CD14-positive monocyte (primary cell): ENCODE measurements at regions not wholly inside any gene's neighbourhood (a gene's known extent, or its start where the extent isn't known, plus 50 kb on each side); places are given as distances from the start of the nearest gene placed in this dataset.

Experiments used
- DNase-seq, 3 donors: peaks; one replicate each; pipeline ENCODE4 v3.0.0-alpha.2; 2011 to 2022
- H2AFZ ChIP-seq: 2 replicates; pipeline ENCODE4 v1.6.0; 2012; ENCODE audit warnings: mild to moderate bottlenecking, low read depth, low read length, inconsistent platforms; ENCODE audit not compliant: insufficient read depth, poor library complexity, severe bottlenecking
- H3K27ac ChIP-seq, 2 donors: 1 replicate in 1 of 2; 2 replicates in 1 of 2; pipeline ENCODE4 v1.5.1; 2012 to 2013; ENCODE audit warnings: low read length in 2 of 2, control low read depth in 1 of 2, inconsistent platforms in 1 of 2, low read depth in 1 of 2, mild to moderate bottlenecking in 1 of 2
- H3K27me3 ChIP-seq, 2 donors: one replicate each; pipeline versions ENCODE4 v1.6.0 to v1.6.1; 2011 to 2013; ENCODE audit warnings: low read length in 2 of 2; ENCODE audit not compliant: control insufficient read depth in 2 of 2, insufficient read depth in 2 of 2
- H3K36me3 ChIP-seq, 2 donors: replicated peaks in 1 of 2; 1 replicate in 1 of 2; 2 replicates in 1 of 2; pipeline versions ENCODE4 v1.5.1 to v1.6.1; 2012 to 2013; ENCODE audit warnings: low read length in 2 of 2, control low read depth in 1 of 2, inconsistent platforms in 1 of 2, mild to moderate bottlenecking in 1 of 2; ENCODE audit not compliant: insufficient read depth in 2 of 2, control insufficient read depth in 1 of 2
- H3K4me1 ChIP-seq, 2 donors: 1 replicate in 1 of 2; 2 replicates in 1 of 2; pipeline versions ENCODE4 v1.5.1 to v1.6.1; 2012 to 2013; ENCODE audit warnings: low read length in 2 of 2, control low read depth in 1 of 2, inconsistent platforms in 1 of 2, mild to moderate bottlenecking in 1 of 2, moderate library complexity in 1 of 2; ENCODE audit not compliant: insufficient read depth in 2 of 2, control insufficient read depth in 1 of 2
- H3K4me2 ChIP-seq: replicated peaks from 2 replicates; pipeline ENCODE3; 2012; ENCODE audit warnings: low read length, moderate library complexity, mild to moderate bottlenecking; ENCODE audit not compliant: poor library complexity, severe bottlenecking; ENCODE audit errors: extremely low read depth
- H3K4me3 ChIP-seq, 3 experiments: fragments of 200-600 bp in 1 of 3; sonication (generic) in 1 of 3; replicated peaks in 1 of 3; 1 replicate in 2 of 3; 2 replicates in 1 of 3; pipeline ENCODE4 v1.5.1; 2011 to 2013; ENCODE audit warnings: low read length in 3 of 3, mild to moderate bottlenecking in 3 of 3, control low read depth in 2 of 3, low read depth in 2 of 3, inconsistent platforms in 1 of 3, moderate library complexity in 1 of 3
- H3K79me2 ChIP-seq: 2 replicates; pipeline ENCODE4 v1.6.0; 2012; ENCODE audit warnings: mild to moderate bottlenecking, control low read depth, inconsistent platforms, low read length, moderate library complexity; ENCODE audit not compliant: insufficient read depth
- H3K9ac ChIP-seq: 2 replicates; pipeline ENCODE4 v1.6.0; 2017; ENCODE audit warnings: low read length, mild to moderate bottlenecking; ENCODE audit not compliant: insufficient read depth, poor library complexity, severe bottlenecking
- H3K9me3 ChIP-seq, 2 donors: replicated peaks in 1 of 2; 1 replicate in 1 of 2; 2 replicates in 1 of 2; pipeline versions ENCODE4 v1.5.1 to v1.6.1; 2012 to 2013; ENCODE audit warnings: low read length in 2 of 2, control low read depth in 1 of 2; ENCODE audit not compliant: control insufficient read depth in 1 of 2, insufficient read depth in 1 of 2
- H4K20me1 ChIP-seq: 2 replicates; pipeline ENCODE4 v1.6.0; 2012; ENCODE audit warnings: mild to moderate bottlenecking, low read length, control low read depth, moderate library complexity; ENCODE audit not compliant: insufficient read depth
- H3K27ac Mint-ChIP-seq, 7 donors: one replicate each; pipeline ENCODE4 v1.8.0; 2020; ENCODE audit warnings: mild to moderate bottlenecking in 7 of 7, mixed read lengths in 7 of 7, moderate library complexity in 6 of 7, inconsistent platforms in 2 of 7
- H3K27me3 Mint-ChIP-seq, 3 donors: one replicate each; pipeline ENCODE4 v1.8.0; 2021 to 2022; ENCODE audit warnings: low read depth in 3 of 3, mild to moderate bottlenecking in 3 of 3, mixed read lengths in 3 of 3, moderate library complexity in 3 of 3, inconsistent platforms in 1 of 3
- H3K36me3 Mint-ChIP-seq, 2 donors: one replicate each; pipeline ENCODE4 v1.8.0; 2020; ENCODE audit warnings: mixed read lengths in 2 of 2, inconsistent platforms in 1 of 2, mild to moderate bottlenecking in 1 of 2
- H3K4me1 Mint-ChIP-seq: one replicate; pipeline ENCODE4 v1.8.0; 2020; ENCODE audit warnings: mild to moderate bottlenecking, mixed read lengths
- H3K4me3 Mint-ChIP-seq, 2 donors: one replicate each; pipeline ENCODE4 v1.8.0; 2020; ENCODE audit warnings: mild to moderate bottlenecking in 2 of 2, mixed read lengths in 2 of 2, moderate library complexity in 1 of 2
- H3K9me3 Mint-ChIP-seq, 7 donors: one replicate each; pipeline ENCODE4 v1.8.0; 2020 to 2022; ENCODE audit warnings: mixed read lengths in 7 of 7, mild to moderate bottlenecking in 6 of 7, moderate library complexity in 6 of 7, inconsistent platforms in 2 of 7
- intact Hi-C, 2 donors: fragments of 100-400 bp; cut with micrococcal nuclease; formaldehyde crosslinking; loops; one replicate each; pipeline versions ENCODE4 v1.15.0 to v1.15.1; 2023
- TF ChIP-seq, protein P1 (sequence below): fragments of 200-600 bp; IDR thresholded peaks from one replicate; pipeline ENCODE4 v1.8.0; 2022; ENCODE audit warnings: antibody characterized with exemption, mild to moderate bottlenecking

DNA sequence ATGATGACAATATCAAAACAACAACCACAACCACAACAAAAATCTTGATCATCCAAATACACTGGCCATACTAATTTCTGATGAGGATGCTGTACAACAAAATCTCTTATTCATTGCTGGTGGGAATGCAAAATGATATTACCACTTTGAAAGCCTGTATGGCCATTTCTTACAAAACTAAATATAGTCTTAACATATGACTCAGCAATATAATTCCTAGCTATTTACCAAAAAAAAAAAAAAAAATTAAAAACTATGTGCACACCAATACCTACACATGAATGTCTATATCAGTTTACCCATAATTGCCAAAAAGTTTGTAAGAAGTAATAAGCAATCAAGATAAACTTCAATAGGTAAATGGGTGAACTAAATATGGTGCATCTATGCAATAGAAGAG is 1379.7 kb downstream of the CDH11 start:
- Mint-ChIP-seq H3K36me3 (no peaks in the 10 kb centered on the region), H3K27me3 (no peaks in the 10 kb centered on the region), H3K9me3 (peaks cover 0 to 5% (median 0%) of the 10 kb centered on the region in 7 donors), H3K4me1 (no peaks in the 10 kb centered on the region), H3K27ac (no peak overlapping the region), H3K4me3 (no peak overlapping the region)
- Histone ChIP-seq H3K4me2 (no peak overlapping the region), H3K4me1 (no peaks in the 10 kb centered on the region), H3K27me3 (no peaks in the 10 kb centered on the region), H3K36me3 (no peaks in the 10 kb centered on the region), H4K20me1 (no peaks in the 10 kb centered on the region), H3K27ac (no peak overlapping the region), H3K79me2 (no peaks in the 10 kb centered on the region), H3K9ac (no peak overlapping the region), H3K9me3 (peaks cover 0 to 4% of the 10 kb centered on the region in 2 donors), H2AFZ (no peak overlapping the region), H3K4me3 (no peak overlapping the region)
- TF ChIP-seq, protein P1, sequence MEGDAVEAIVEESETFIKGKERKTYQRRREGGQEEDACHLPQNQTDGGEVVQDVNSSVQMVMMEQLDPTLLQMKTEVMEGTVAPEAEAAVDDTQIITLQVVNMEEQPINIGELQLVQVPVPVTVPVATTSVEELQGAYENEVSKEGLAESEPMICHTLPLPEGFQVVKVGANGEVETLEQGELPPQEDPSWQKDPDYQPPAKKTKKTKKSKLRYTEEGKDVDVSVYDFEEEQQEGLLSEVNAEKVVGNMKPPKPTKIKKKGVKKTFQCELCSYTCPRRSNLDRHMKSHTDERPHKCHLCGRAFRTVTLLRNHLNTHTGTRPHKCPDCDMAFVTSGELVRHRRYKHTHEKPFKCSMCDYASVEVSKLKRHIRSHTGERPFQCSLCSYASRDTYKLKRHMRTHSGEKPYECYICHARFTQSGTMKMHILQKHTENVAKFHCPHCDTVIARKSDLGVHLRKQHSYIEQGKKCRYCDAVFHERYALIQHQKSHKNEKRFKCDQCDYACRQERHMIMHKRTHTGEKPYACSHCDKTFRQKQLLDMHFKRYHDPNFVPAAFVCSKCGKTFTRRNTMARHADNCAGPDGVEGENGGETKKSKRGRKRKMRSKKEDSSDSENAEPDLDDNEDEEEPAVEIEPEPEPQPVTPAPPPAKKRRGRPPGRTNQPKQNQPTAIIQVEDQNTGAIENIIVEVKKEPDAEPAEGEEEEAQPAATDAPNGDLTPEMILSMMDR = no peak
- intact Hi-C loops = no loop called here
- no peak for DNase-seq

DNA sequence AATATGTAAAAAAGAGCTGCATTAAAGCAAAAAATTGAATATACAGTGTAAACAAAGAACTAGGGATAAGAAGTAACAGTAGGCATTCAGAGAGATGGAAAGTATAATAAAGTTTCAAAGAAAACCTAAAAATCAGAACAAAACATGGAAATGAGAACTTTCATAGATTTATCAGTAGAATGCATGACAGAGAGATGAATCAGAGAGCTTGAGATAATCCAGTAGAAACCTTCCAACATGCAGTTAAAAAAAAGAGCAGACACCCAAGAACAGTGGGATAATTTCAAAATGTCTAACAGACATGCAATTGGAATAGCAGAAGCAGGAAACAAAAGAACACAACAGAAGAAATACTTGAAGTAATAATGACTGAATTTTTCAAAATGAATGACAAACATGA is 1384.2 kb downstream of the CDH11 start:
- H3K4me3 Mint-ChIP-seq = no peak overlapping the region
- no peak for DNase-seq
- Histone ChIP-seq H2AFZ (no peak overlapping the region), H3K27ac (no peak overlapping the region), H3K36me3 (no peaks in the 10 kb centered on the region), H3K4me1 (no peaks in the 10 kb centered on the region), H3K4me3 (no peak overlapping the region), H3K4me2 (no peak overlapping the region), H3K27me3 (no peaks in the 10 kb centered on the region), H3K9ac (no peak overlapping the region), H3K79me2 (no peaks in the 10 kb centered on the region), H3K9me3 (no peaks in the 10 kb centered on the region), H4K20me1 (no peaks in the 10 kb centered on the region)
- TF ChIP-seq, protein P1 = no peak
- no peaks in the 10 kb centered on the region for H3K36me3 Mint-ChIP-seq
- peaks cover 0 to 3% (median 0%) of the 10 kb centered on the region in 7 donors for H3K9me3 Mint-ChIP-seq
- intact Hi-C loops = no loop called here
- no peaks in the 10 kb centered on the region for H3K4me1 Mint-ChIP-seq
- H3K27me3 Mint-ChIP-seq = peaks cover 0 to 2% (median 2%) of the 10 kb centered on the region in 3 donors
- H3K27ac Mint-ChIP-seq = no peak overlapping the region
